GM21528 (cell line): ENCODE measurements at regions not wholly inside any gene's neighbourhood (a gene's known extent, or its start where the extent isn't known, plus 50 kb on each side); places are given as distances from the start of the nearest gene placed in this dataset.

Source experiments
- ATAC-seq: cut with Tn5 transposase; IDR thresholded peaks from one replicate; pipeline ENCODE4 v1.9.1; 2021; ENCODE audit warnings: mild to moderate bottlenecking, moderate library complexity; ENCODE audit not compliant: unreplicated experiment, low FRiP score

- no peak for ATAC-seq
These were observed 287.8 kb downstream of the BCL11B start for GRCh38 chr14:98984027-98984718.

DNA sequence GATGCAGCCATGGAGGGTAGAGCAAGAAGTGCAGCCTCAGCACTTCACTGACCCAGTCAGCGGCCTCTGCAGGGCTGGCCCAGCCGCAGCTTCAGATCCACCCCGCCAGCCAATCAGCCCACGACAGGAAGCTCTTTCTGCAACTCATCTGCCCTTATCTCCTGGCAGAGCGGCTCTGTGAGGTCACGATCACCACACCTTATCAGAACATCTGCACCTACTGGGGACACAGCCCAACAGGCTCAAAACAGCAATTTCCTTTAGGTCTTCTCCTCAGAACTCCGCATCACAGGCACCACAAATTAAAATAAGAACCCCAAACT is 287.3 kb downstream of the BCL11B start:
- no peak for ATAC-seq

- no peak for ATAC-seq
These were observed 278.2 kb downstream of the BCL11B start for GRCh38 chr14:98993818-98994217.

DNA sequence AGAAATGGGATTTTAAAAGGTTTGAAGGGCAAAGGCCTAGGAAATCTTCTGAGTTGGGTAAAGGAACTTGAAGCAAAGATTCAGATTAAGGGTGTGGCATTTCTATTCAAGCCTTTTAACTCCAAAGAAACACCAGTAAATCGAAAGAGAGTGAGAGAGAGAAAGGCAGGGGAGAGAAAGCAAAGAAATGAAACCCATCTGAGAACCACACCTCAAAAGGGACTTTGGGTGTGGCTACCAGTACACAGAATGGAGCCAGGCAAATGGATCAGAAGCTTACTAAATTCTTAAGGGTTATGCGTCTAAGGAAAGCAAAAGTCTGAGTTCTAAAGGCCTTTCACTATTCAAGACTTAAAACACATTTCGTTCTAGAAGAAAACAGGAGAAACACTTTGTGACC is 277.4 kb downstream of the BCL11B start:
- no peak for ATAC-seq

GRCh38 chr14:98997526-98998205 is 274.3 kb downstream of the BCL11B start:
- ATAC-seq, result no peak

DNA sequence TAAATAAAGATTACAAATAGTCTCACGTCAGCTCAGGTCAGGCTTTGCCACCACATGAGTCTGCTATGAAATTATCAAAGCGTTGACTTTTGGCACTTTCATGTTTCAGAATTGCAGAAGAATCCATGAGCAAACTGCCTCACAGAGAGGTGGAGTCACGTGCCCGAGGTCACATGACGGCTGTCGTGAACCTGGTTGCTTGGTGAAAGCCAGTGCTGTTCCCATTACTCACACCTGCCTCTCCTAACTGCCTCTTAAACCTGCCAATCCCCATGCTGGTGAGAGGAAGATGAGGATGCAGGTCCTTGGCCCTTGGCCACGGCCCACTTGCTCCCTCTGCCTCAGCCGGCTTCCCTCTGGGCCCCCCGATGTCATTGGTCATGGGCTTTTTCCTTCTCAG is 272.7 kb downstream of the BCL11B start:
- no peak for ATAC-seq

GRCh38 chr14:98999901-99000300 is 272.1 kb downstream of the BCL11B start:
- ATAC-seq, result no peak

DNA sequence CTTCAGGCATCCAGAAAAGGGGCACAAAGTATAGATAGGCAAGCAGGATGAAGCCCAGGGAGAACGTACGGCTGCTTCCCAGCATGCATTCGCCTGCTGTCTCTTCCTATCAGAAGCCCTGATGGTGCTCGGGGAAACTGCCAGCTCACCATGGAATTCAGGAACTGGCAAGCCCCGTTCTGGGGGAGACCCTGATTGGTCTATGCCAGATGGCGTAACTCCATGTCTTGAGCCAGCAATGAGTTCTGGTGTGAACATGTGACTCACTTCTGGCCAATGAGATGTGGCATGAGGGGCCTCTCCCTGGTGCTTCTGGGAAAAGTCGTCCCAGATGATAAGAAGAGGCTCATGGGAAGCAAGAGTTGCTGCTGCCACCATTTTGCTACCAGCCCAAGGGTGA is 270.8 kb downstream of the BCL11B start:
- no peak for ATAC-seq

DNA sequence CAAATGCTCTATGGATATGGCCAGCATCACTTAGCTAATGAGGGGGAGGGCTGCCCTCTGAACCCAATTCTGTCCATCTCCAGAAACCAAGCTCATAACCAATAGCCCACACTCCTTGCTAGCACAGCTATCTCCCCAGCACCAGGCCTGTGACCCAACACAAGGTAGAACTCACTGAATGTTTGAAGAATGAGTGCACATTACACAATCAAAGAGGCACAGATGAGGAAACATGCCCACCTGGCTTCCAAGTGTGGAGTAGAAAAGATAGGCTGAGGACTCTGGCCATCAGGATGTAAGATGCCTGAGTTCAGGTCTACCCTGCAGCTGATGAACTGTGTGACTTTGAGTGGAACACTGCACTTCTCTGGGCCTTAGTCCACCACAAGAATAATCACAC is 268.4 kb downstream of the BCL11B start:
- no peak for ATAC-seq

GRCh38 chr14:99004112-99004511 is 267.9 kb downstream of the BCL11B start:
- no peak for ATAC-seq

- no peak for ATAC-seq
These were observed 265.7 kb downstream of the BCL11B start for GRCh38 chr14:99006276-99006675.

GRCh38 chr14:99007795-99008194 is 264.2 kb downstream of the BCL11B start:
- ATAC-seq, result no peak

GRCh38 chr14:99009871-99010270 is 262.1 kb downstream of the BCL11B start:
- ATAC-seq, result no peak

- no peak for ATAC-seq
These were observed 260.6 kb downstream of the BCL11B start for GRCh38 chr14:99011385-99011784.

DNA sequence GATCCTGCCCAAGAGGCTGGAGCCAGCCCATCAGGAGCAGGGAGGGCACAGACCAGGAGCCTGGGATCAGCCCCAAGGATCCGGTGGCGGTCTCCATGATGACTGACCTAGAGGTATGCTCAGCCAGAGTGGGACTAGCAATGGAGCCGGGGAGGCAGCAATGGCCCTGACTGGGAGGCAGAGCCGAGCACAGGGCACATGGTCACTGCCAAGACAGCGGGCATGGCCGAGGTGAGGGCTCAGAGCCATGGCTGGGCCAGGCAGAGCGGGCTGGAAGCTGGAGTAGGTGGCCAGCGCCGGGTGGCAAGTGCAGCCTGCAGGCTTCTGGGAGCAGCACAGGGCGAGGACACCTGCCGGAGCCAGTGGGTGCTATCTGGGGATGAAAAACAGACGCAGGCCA is 259.3 kb downstream of the BCL11B start:
- ATAC-seq, result no peak

- ATAC-seq, result no peak
These were observed 256.2 kb downstream of the BCL11B start for GRCh38 chr14:99015833-99016232.

GRCh38 chr14:99023371-99023770 is 248.6 kb downstream of the BCL11B start:
- ATAC-seq, result no peak

GRCh38 chr14:99024926-99025325 is 247.1 kb downstream of the BCL11B start:
- ATAC-seq, result no peak

DNA sequence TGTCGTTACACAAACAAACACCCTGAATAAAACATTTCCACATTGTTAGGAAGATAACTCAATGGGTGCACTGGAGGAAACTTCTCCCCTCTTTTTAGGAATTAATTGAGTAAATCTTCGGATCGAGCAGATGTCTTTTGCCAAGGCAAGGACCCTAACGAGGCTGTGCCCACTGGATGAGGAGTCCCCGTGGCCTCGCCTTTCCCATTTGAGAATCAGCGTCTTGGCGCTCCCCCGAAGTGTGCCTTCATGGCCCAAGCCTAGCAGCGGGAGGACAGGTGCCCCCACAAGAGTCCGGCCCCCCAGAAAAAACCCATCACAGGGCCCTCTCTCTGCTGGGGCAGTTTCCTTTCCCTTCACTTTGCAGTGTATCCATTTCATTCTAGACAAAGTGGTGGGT is 246.6 kb downstream of the BCL11B start:
- no peak for ATAC-seq

DNA sequence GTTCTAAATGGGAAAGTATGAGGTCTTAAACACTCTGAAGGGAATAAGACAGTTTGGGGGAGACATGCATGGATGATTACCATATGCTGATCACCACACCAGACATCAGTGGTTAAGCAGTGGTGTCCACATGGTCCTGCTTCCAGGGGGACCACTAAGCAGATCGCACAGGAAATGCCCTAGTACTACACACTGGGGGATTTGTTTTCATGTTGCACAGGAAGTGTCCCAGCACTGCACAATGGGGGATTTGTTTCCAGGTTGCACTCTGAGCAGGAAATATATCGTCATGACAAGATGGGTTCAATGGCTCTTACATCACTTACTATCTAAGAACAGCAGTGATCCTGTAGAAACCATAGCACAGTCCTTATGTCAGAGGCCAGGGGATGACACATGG is 245.5 kb downstream of the BCL11B start:
- ATAC-seq, result no peak

DNA sequence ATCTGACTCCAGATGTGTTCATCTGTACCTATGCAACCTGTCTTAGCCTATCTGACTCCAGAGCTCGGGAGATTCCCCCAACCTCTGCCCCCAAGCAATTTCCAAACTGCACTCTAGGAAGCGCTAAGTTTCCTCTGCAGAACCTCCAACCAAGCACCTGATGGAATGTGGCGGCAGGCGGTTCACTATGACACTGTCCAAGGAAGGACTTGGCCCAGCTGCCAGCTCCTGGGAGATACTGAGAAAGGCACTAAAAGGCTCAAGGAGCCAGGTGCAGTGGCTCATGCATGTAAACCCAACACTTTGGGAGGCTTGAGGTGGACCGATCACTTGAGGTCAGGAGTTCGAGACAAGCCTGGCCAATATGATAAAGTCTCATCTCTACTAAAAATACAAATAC is 244.0 kb downstream of the BCL11B start:
- ATAC-seq, result no peak

DNA sequence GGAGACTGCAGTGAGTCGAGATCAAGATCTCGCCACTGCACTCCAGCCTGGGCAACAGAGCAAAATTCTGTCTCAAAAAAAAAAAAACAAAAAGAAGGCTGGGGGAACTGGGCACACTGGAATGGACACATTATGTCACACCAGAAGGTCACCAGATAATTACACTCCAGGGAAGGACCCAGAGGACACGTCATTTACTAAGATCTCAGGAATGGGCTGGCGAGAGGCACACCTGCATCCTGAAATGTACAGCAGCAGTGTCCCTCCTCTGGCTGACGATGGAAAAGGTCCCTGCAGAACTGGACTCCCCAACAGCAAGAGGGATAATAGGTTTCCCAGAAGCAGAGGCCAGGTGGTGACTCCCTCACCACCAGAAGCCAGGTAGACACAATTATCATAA is 243.5 kb downstream of the BCL11B start:
- no peak for ATAC-seq
